LNCaP clone FGC (cell line): ENCODE measurements at regions not wholly inside any gene's neighbourhood (a gene's known extent, or its start where the extent isn't known, plus 50 kb on each side); places are given as distances from the start of the nearest gene placed in this dataset.
A peak's percentile ranks its signal among the peaks of the same experiment; 100 is the strongest.
"Not testable (repeated sequence)": the region's sequence is repeated elsewhere in the genome, so short reads cannot be mapped to it uniquely, and the experiment has no call there.

ENCODE experiments used
- DNase-seq: peaks from one replicate; pipeline ENCODE4 v3.0.0-alpha.2; 2011; ENCODE audit warnings: low read depth
- H3K4me3 ChIP-seq: 2 replicates; pipeline ENCODE4 v1.5.1; 2011; ENCODE audit warnings: mild to moderate bottlenecking, low read depth, low read length, control low read depth
- CTCF ChIP-seq: IDR thresholded peaks from 2 replicates; pipeline ENCODE4 v1.5.1; 2012; ENCODE audit warnings: mild to moderate bottlenecking; ENCODE audit not compliant: control insufficient read depth, insufficient read depth; ENCODE audit errors: extremely low read depth

DNA sequence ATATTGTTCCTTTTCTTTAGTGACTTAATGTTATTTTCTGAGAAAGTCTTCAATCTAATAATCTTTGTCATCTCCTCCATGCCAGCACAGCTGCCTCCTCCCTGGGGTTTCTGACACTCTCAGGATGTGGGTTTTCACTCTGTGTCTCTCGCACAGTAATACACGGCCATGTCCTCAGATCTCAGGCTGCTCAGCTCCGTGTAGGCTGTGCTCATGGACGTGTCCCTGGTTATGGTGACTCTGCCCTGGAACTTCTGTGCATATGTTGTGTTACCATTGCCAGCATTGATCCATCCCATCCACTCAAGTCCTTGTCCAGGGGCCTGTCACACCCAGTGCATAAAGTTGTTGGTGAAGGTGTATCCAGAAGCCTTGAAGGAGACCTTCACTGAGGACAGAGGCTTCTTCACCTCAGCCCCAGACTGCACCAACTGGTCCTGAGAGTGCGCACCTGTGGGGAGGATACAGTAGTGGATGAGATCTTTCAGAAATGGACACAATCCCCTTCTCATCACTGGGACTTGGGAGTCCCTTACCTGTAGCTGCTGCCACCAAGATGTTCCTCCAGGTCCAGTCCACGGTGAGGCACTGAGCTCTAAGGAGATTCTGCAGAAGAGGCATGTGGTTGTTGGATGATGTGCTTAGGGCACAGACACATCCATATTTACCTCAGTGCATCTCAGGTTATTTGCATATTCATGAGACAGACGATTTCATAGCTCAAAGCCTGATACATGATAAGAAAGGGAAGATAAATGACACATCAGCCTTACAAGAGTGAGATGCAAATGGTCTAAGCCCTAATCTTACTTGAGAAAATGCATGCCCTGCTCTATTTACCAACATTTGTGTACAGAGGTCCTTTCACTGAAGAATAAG, 114.7 kb downstream of the OR4M2 start:
- not testable (repeated sequence) for DNase-seq

DNA sequence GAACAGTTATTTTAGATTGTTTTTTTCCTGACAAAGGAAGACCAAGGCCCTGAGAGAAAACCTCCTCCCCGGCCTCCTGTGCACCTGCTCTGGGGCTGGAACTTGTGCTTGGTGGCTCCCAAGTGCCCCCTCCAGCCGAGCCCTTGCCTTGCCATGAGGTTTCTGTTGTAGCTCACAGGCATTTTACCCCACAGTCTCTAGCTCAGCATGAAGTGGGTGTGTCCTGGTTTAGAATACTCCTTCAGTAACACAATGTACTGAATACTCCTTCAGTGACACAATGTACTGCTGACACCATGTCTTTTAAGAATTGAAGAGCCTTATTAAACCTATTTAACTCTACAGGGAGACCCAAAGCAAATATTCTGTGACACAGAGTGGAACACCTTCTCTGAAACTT, 116.1 kb downstream of the OR4M2 start:
- not testable (repeated sequence) for DNase-seq, H3K4me3 ChIP-seq

More for the DNA sequence above, 114.7 kb downstream of the OR4M2 start:
- not testable (repeated sequence) for H3K4me3 ChIP-seq

DNA sequence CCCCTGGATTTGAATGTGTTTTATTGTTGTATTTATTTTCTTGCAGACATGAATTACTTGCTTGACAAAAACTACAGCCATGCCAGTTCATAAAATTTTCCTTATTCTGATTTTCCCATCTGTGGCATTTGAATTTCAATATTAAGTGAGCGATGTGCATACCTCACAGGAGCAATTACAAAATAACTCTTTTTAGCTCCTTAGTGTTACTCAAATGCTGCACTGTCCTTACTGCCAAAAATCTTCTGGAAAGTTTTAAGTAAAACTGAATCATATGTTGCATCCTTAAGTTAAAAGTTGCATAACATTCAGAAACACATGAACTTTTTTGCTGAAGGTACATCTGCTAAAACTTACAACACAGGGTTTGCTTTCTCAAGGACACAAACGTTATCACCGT, 120.1 kb downstream of the OR4M2 start:
- not testable (repeated sequence) for DNase-seq, H3K4me3 ChIP-seq

- H3K4me3 ChIP-seq, DNase-seq: not testable (repeated sequence)
These were observed 121.8 kb downstream of the OR4M2 start for GRCh38 chr15:22201993-22202659.

GRCh38 chr15:22203208-22203607, 122.9 kb downstream of the OR4M2 start:
- DNase-seq, H3K4me3 ChIP-seq: not testable (repeated sequence)

DNA sequence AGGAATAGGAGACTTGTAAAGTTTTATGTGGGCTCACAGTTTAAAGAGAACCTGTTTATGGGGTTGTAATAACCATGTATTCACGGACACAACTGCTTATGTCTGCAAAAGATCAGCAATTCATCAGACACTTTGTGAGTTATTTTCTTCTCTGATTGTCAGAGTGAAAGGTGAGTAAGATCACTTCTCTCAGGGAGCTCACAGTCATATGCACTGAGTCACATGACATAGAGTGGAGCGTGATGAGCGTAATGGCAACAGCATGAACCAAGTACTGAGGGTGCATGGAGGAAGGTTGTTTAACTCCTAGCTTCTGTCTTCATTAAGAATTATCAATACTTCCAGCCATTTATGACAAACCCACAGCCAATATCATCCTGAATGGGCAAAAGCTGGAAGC, 128.8 kb downstream of the OR4M2 start:
- H3K4me3 ChIP-seq, DNase-seq: not testable (repeated sequence)

- not testable (repeated sequence) for H3K4me3 ChIP-seq
These were observed 142.3 kb downstream of the OR4M2 start for GRCh38 chr15:22222596-22222995.

DNA sequence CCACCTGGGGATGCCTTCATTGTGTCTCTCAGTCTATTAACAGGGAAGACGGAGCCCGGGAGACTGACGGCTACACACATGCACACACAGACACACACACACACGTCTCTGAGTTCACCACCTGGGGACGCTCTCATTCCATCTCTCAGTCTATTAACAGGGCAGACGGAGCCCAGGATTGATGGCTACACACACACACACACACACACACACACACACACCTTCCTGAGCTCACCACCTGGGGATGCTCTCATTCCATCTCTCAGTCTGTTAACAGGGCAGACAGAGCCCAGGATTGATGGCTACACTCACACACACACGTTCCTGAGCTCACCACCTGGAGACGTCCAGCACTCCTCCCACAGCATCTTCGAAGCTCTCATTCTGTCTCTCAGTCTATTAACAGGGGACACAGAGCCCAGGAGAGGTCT, 143.9 kb downstream of the OR4M2 start:
- DNase-seq = peak; percentile 28
- H3K4me3 ChIP-seq = no peak overlapping the region
- TF ChIP-seq CTCF = peak; percentile 48

More at GRCh38 chr15:22222596-22222995, 142.3 kb downstream of the OR4M2 start:
- DNase-seq = not testable (repeated sequence)

GRCh38 chr15:22224961-22225360, 144.6 kb downstream of the OR4M2 start:
- not testable (repeated sequence) for H3K4me3 ChIP-seq, DNase-seq

GRCh38 chr15:22226034-22226790, 145.9 kb downstream of the OR4M2 start:
- H3K4me3 ChIP-seq = no peak overlapping the region
- TF ChIP-seq CTCF = no peak
- no peak for DNase-seq

DNA sequence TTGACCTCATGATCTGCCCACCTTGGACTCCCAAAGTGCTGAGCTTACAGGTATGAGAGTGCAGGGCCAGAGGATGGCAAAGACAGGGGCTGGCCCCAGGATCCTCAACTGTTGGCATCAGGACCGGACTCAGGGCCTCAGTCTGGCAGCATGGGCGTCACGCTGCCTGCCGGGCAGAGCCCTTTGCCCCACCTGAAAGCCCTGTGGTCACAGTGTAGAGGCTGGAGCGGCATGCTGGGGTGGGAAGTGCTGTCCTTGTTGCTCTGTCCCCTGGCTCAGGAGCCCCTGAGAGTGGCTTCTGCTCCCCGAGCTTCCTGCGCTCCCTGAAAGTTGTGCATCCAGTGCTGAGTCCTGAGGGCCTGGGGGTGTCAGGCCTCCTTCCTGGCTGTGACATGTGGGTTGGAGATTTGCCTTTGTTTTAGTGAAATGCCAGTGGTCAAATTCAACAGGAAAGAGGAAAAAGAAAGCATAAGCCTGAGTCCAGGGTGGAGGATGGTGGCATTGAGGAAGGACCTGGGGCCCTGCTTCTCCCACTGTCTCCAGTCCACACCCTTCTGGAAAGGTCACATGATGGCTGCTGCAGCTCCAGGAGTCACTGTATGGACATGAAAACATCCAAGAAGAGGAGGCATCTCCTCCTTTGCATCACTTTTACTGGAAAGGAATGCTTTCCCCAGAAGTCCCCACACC, 147.2 kb downstream of the OR4M2 start:
- no peak overlapping the region for H3K4me3 ChIP-seq
- no peak for TF ChIP-seq CTCF
- DNase-seq = no peak
